Fibroblast of skin of right biceps (primary cell): ENCODE measurements at regions not wholly inside any gene's neighbourhood (a gene's known extent, or its start where the extent isn't known, plus 50 kb on each side); places are given as distances from the start of the nearest gene placed in this dataset.
"Not testable (repeated sequence)": the region's sequence is repeated elsewhere in the genome, so short reads cannot be mapped to it uniquely, and the experiment has no call there.

Experiments used
- DNase-seq: peaks from one replicate; pipeline ENCODE4 v3.0.0-alpha.2; 2013

GRCh38 chr21:28034334-28034733, 958.3 kb downstream of the LTN1 start:
- DNase-seq, result not testable (repeated sequence)

GRCh38 chr21:28032652-28033051, 960.0 kb downstream of the LTN1 start:
- not testable (repeated sequence) for DNase-seq

GRCh38 chr21:28031066-28031465, 961.6 kb downstream of the LTN1 start:
- not testable (repeated sequence) for DNase-seq

- no peak for DNase-seq
These were observed 967.6 kb downstream of the LTN1 start for GRCh38 chr21:28025111-28025510.

GRCh38 chr21:28018741-28019669, 973.7 kb downstream of the LTN1 start:
- peak; percentile 9 for DNase-seq

GRCh38 chr21:28018213-28018612, 974.5 kb downstream of the LTN1 start:
- DNase-seq, result no peak

GRCh38 chr21:28016571-28016970, 976.1 kb downstream of the LTN1 start:
- DNase-seq, result peak; percentile 4

GRCh38 chr21:28013123-28013522, 979.6 kb downstream of the LTN1 start:
- peak; percentile 2 for DNase-seq

GRCh38 chr21:28011970-28012369, 980.7 kb downstream of the LTN1 start:
- not testable (repeated sequence) for DNase-seq

- not testable (repeated sequence) for DNase-seq
These were observed 984.4 kb downstream of the LTN1 start for GRCh38 chr21:28008245-28008644.

GRCh38 chr21:28003627-28004026, 989.0 kb downstream of the LTN1 start:
- not testable (repeated sequence) for DNase-seq

- DNase-seq, result not testable (repeated sequence)
These were observed 995.8 kb downstream of the LTN1 start for GRCh38 chr21:27996906-27997305.

GRCh38 chr21:27984663-27985325, 1007.9 kb downstream of the LTN1 start:
- DNase-seq, result not testable (repeated sequence)

GRCh38 chr21:27979446-27979845, 1012.6 kb upstream of the ADAMTS5 start:
- not testable (repeated sequence) for DNase-seq

GRCh38 chr21:27975514-27975913, 1008.6 kb upstream of the ADAMTS5 start:
- DNase-seq, result no peak

- DNase-seq, result not testable (repeated sequence)
These were observed 1007.3 kb upstream of the ADAMTS5 start for GRCh38 chr21:27974152-27974551.

- peak; percentile 22 for DNase-seq
These were observed 1001.4 kb upstream of the ADAMTS5 start for GRCh38 chr21:27968240-27968639.

GRCh38 chr21:27954543-27955165, 987.8 kb upstream of the ADAMTS5 start:
- DNase-seq, result no peak

- DNase-seq, result peak; percentile 2
These were observed 986.6 kb upstream of the ADAMTS5 start for GRCh38 chr21:27953340-27954045.

GRCh38 chr21:27949093-27949492, 982.2 kb upstream of the ADAMTS5 start:
- DNase-seq, result not testable (repeated sequence)

GRCh38 chr21:27930108-27930767, 963.4 kb upstream of the ADAMTS5 start:
- not testable (repeated sequence) for DNase-seq

GRCh38 chr21:27929179-27929578, 962.3 kb upstream of the ADAMTS5 start:
- peak; percentile 81 for DNase-seq
